ENCODE measurements at regions not wholly inside any gene's neighbourhood (a gene's known extent, or its start where the extent isn't known, plus 50 kb on each side); places are given as distances from the start of the nearest gene placed in this dataset.

DNA sequence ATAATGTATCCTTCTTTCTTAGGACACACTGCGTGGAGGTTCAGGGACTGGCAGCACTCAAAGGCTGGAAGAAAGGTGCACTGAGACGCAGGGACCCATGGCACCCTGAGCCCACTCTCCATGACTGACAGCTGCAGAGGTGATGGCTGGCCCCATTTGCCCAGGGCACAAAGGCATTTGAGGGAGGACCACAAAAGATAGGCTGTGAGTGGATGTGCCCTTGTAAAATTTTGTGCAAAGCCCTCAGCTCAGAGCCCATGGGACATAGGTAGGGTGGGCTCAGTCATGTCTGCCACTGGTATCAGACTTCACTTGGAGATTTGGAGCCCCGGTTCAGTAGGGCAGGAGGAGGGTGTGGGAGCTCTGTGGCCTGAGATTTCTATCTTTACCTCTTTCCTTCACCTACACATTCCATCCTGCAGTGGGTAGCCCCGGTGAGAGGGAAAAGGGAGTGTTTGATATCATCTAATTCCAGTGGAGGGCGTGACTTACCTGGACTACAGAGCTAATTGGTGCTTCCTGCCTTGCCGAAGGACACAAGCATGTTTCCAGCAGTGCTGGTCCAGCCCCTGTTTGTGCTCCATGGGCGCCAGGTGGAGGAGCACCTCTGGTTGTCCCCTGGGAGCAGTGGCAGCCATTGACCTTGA lies 312.2 kb downstream of the EN1 start:
- TF ChIP-seq FOXM1 (IDR thresholded peaks at IDR 0.05; ENCODE audit: low read depth) (no peak), EZH2phosphoT487 (IDR thresholded peaks at IDR 0.05; ENCODE audit: borderline replicate concordance, low read depth) (no peak), EP300 (IDR thresholded peaks at IDR 0.05; ENCODE audit: borderline replicate concordance in 1 of 2, low read depth in 1 of 2, low read length in 1 of 2) (no peak)
- TF ChIP-seq, protein P1, sequence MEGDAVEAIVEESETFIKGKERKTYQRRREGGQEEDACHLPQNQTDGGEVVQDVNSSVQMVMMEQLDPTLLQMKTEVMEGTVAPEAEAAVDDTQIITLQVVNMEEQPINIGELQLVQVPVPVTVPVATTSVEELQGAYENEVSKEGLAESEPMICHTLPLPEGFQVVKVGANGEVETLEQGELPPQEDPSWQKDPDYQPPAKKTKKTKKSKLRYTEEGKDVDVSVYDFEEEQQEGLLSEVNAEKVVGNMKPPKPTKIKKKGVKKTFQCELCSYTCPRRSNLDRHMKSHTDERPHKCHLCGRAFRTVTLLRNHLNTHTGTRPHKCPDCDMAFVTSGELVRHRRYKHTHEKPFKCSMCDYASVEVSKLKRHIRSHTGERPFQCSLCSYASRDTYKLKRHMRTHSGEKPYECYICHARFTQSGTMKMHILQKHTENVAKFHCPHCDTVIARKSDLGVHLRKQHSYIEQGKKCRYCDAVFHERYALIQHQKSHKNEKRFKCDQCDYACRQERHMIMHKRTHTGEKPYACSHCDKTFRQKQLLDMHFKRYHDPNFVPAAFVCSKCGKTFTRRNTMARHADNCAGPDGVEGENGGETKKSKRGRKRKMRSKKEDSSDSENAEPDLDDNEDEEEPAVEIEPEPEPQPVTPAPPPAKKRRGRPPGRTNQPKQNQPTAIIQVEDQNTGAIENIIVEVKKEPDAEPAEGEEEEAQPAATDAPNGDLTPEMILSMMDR (IDR thresholded peaks at IDR 0.05), result no peak
- TF ChIP-seq, protein P2, sequence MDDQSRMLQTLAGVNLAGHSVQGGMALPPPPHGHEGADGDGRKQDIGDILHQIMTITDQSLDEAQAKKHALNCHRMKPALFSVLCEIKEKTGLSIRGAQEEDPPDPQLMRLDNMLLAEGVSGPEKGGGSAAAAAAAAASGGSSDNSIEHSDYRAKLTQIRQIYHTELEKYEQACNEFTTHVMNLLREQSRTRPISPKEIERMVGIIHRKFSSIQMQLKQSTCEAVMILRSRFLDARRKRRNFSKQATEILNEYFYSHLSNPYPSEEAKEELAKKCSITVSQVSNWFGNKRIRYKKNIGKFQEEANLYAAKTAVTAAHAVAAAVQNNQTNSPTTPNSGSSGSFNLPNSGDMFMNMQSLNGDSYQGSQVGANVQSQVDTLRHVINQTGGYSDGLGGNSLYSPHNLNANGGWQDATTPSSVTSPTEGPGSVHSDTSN (IDR thresholded peaks at IDR 0.05), result no peak
